Activated naive CD4-positive, alpha-beta T cell treated with anti-CD3 and anti-CD28 coated beads for 36 hours (primary cell): ENCODE measurements at regions not wholly inside any gene's neighbourhood (a gene's known extent, or its start where the extent isn't known, plus 50 kb on each side); places are given as distances from the start of the nearest gene placed in this dataset.

Source experiments
- CTCF ChIA-PET: fragments of 350-600 bp; sonication (Branson Sonifier 250); formaldehyde crosslinking; loops from one replicate; lab custom pipeline; 2021; ENCODE audit warnings: antibody characterized with exemption; lab: Charles Lee
- DNase-seq: peaks from one replicate; pipeline ENCODE4 v3.0.0-alpha.2; 2020
- H3K27ac Mint-ChIP-seq: one replicate; pipeline ENCODE4 v1.8.0; 2021; ENCODE audit warnings: mild to moderate bottlenecking, mixed read lengths
- H3K27me3 Mint-ChIP-seq: one replicate; pipeline ENCODE4 v1.8.0; 2021; ENCODE audit warnings: low read depth, mixed read lengths
- H3K36me3 Mint-ChIP-seq: one replicate; pipeline ENCODE4 v1.8.0; 2021; ENCODE audit warnings: low read depth, mixed read lengths
- H3K4me1 Mint-ChIP-seq: one replicate; pipeline ENCODE4 v1.8.0; 2021; ENCODE audit warnings: low read depth, mixed read lengths
- H3K4me3 Mint-ChIP-seq: one replicate; pipeline ENCODE4 v1.8.0; 2021; ENCODE audit warnings: mild to moderate bottlenecking, moderate library complexity, mixed read lengths
- H3K9me3 Mint-ChIP-seq: one replicate; pipeline ENCODE4 v1.8.0; 2021; ENCODE audit warnings: mixed read lengths
- intact Hi-C: fragments of 100-400 bp; cut with micrococcal nuclease; formaldehyde crosslinking; loops from one replicate; pipeline ENCODE4 v1.15.1; 2023

GRCh38 chr2:136411946-136412345 is 294.0 kb upstream of the CXCR4 start:
- H3K27me3 Mint-ChIP-seq, result peaks cover 10% of the 10 kb centered on the region
- H3K4me1 Mint-ChIP-seq, result no peaks in the 10 kb centered on the region
- no peak overlapping the region for H3K27ac Mint-ChIP-seq
- no peaks in the 10 kb centered on the region for H3K36me3 Mint-ChIP-seq
- intact Hi-C loops, result no loop called here
- no peaks in the 10 kb centered on the region for H3K9me3 Mint-ChIP-seq
- no peak for DNase-seq
- H3K4me3 Mint-ChIP-seq, result no peak overlapping the region
- CTCF ChIA-PET, result no interaction called here

GRCh38 chr2:136410673-136411072 is 292.7 kb upstream of the CXCR4 start:
- no peak overlapping the region for H3K27ac Mint-ChIP-seq
- CTCF ChIA-PET, result interaction anchor here (0.9 to 1.0 kb wide), 2 partner anchors 12 to 497 kb away, joined by 3 to 4 read pairs; no protein-coding TSS in a partner anchor
- H3K4me3 Mint-ChIP-seq, result no peak overlapping the region
- intact Hi-C loops, result no loop called here
- no peaks in the 10 kb centered on the region for H3K4me1 Mint-ChIP-seq
- H3K9me3 Mint-ChIP-seq, result no peaks in the 10 kb centered on the region
- no peaks in the 10 kb centered on the region for H3K36me3 Mint-ChIP-seq
- peaks cover 10% of the 10 kb centered on the region for H3K27me3 Mint-ChIP-seq
- DNase-seq, result no peak

GRCh38 chr2:136408795-136409194 is 290.8 kb upstream of the CXCR4 start:
- DNase-seq, result no peak
- CTCF ChIA-PET, result no interaction called here
- H3K4me3 Mint-ChIP-seq, result no peak overlapping the region
- peaks cover 13% of the 10 kb centered on the region for H3K27me3 Mint-ChIP-seq
- intact Hi-C loops, result no loop called here
- no peaks in the 10 kb centered on the region for H3K36me3 Mint-ChIP-seq
- H3K4me1 Mint-ChIP-seq, result no peaks in the 10 kb centered on the region
- no peaks in the 10 kb centered on the region for H3K9me3 Mint-ChIP-seq
- no peak overlapping the region for H3K27ac Mint-ChIP-seq

- H3K27me3 Mint-ChIP-seq, result peaks cover 13% of the 10 kb centered on the region
- CTCF ChIA-PET, result no interaction called here
- no peak for DNase-seq
- no peaks in the 10 kb centered on the region for H3K9me3 Mint-ChIP-seq
- H3K27ac Mint-ChIP-seq, result no peak overlapping the region
- H3K4me3 Mint-ChIP-seq, result no peak overlapping the region
- no peaks in the 10 kb centered on the region for H3K36me3 Mint-ChIP-seq
- intact Hi-C loops, result no loop called here
- H3K4me1 Mint-ChIP-seq, result no peaks in the 10 kb centered on the region
Measured at GRCh38 chr2:136407952-136408318, 290.0 kb upstream of the CXCR4 start.

- CTCF ChIA-PET, result interaction anchor here (1.2 to 1.4 kb wide), 2 partner anchors 16 to 23 kb away, joined by 3 to 4 read pairs; no protein-coding TSS in a partner anchor
- H3K36me3 Mint-ChIP-seq, result no peaks in the 10 kb centered on the region
Measured at GRCh38 chr2:136407117-136407951, 289.4 kb upstream of the CXCR4 start.

GRCh38 chr2:136404925-136405324 is 287.0 kb upstream of the CXCR4 start:
- Mint-ChIP-seq H3K4me1 (no peaks in the 10 kb centered on the region), H3K27ac (no peak overlapping the region), H3K4me3 (no peak overlapping the region), H3K9me3 (no peaks in the 10 kb centered on the region), H3K36me3 (no peaks in the 10 kb centered on the region), H3K27me3 (peaks cover 13% of the 10 kb centered on the region)
- intact Hi-C loops, result no loop called here
- CTCF ChIA-PET, result interaction anchor here (0.6 to 1.0 kb wide), 2 partner anchors 20 to 1279 kb away, joined by 3 read pairs; no protein-coding TSS in a partner anchor
- no peak for DNase-seq

More at GRCh38 chr2:136407117-136407951, 289.4 kb upstream of the CXCR4 start:
- Mint-ChIP-seq H3K27ac (no peak overlapping the region), H3K27me3 (peaks cover 13% of the 10 kb centered on the region), H3K4me3 (no peak overlapping the region), H3K4me1 (no peaks in the 10 kb centered on the region), H3K9me3 (no peaks in the 10 kb centered on the region)
- no peak for DNase-seq
- intact Hi-C loops, result no loop called here

GRCh38 chr2:136404176-136404575 is 286.2 kb upstream of the CXCR4 start:
- no peak for DNase-seq
- Mint-ChIP-seq H3K36me3 (no peaks in the 10 kb centered on the region), H3K4me1 (no peaks in the 10 kb centered on the region), H3K4me3 (no peak overlapping the region), H3K27me3 (peaks cover 13% of the 10 kb centered on the region), H3K27ac (no peak overlapping the region), H3K9me3 (no peaks in the 10 kb centered on the region)
- CTCF ChIA-PET, result interaction anchor here (1.0 to 1.1 kb wide), 2 partner anchors 19 kb away, joined by 3 read pairs; no protein-coding TSS in a partner anchor
- intact Hi-C loops, result no loop called here

- H3K4me1 Mint-ChIP-seq, result no peaks in the 10 kb centered on the region
- CTCF ChIA-PET, result interaction anchor here (1.2 to 1.5 kb wide), 2 partner anchors 12 to 22 kb away, joined by 3 to 4 read pairs; no protein-coding TSS in a partner anchor
Measured at GRCh38 chr2:136402281-136402680, 284.3 kb upstream of the CXCR4 start.

GRCh38 chr2:136399667-136400289 is 281.8 kb upstream of the CXCR4 start:
- H3K4me3 Mint-ChIP-seq, result no peak overlapping the region
- H3K27me3 Mint-ChIP-seq, result peaks cover 5% of the 10 kb centered on the region
- DNase-seq, result no peak
- H3K27ac Mint-ChIP-seq, result no peak overlapping the region
- no peaks in the 10 kb centered on the region for H3K36me3 Mint-ChIP-seq
- CTCF ChIA-PET, result no interaction called here
- H3K9me3 Mint-ChIP-seq, result no peaks in the 10 kb centered on the region
- intact Hi-C loops, result no loop called here
- H3K4me1 Mint-ChIP-seq, result peaks cover 12% of the 10 kb centered on the region

More at GRCh38 chr2:136402281-136402680, 284.3 kb upstream of the CXCR4 start:
- Mint-ChIP-seq H3K27me3 (peaks cover 5% of the 10 kb centered on the region), H3K36me3 (no peaks in the 10 kb centered on the region), H3K9me3 (no peaks in the 10 kb centered on the region), H3K4me3 (no peak overlapping the region), H3K27ac (no peak overlapping the region)
- DNase-seq, result no peak
- intact Hi-C loops, result no loop called here

- no peak for DNase-seq
- H3K27me3 Mint-ChIP-seq, result no peaks in the 10 kb centered on the region
- no peak overlapping the region for H3K4me3 Mint-ChIP-seq
- H3K9me3 Mint-ChIP-seq, result no peaks in the 10 kb centered on the region
- CTCF ChIA-PET, result interaction anchor here (2.6 to 3.4 kb wide), 2 partner anchors 11 to 15 kb away, joined by 7 to 11 read pairs; no protein-coding TSS in a partner anchor
- no peak overlapping the region for H3K27ac Mint-ChIP-seq
- peaks cover 31% of the 10 kb centered on the region for H3K4me1 Mint-ChIP-seq
- no peaks in the 10 kb centered on the region for H3K36me3 Mint-ChIP-seq
- intact Hi-C loops, result no loop called here
Measured at GRCh38 chr2:136395582-136395981, 277.6 kb upstream of the CXCR4 start.

GRCh38 chr2:136394136-136395060 is 276.4 kb upstream of the CXCR4 start:
- Mint-ChIP-seq H3K36me3 (no peaks in the 10 kb centered on the region), H3K4me1 (peaks cover 35% of the 10 kb centered on the region), H3K27me3 (no peaks in the 10 kb centered on the region), H3K9me3 (no peaks in the 10 kb centered on the region), H3K27ac (peak overlapping the region; percentile 57), H3K4me3 (no peak overlapping the region)
- intact Hi-C loops, result no loop called here
- no peak for DNase-seq
- CTCF ChIA-PET, result interaction anchor here (0.6 to 3.4 kb wide), 3 partner anchors 10 to 57 kb away, joined by 3 to 11 read pairs (median 7); no protein-coding TSS in a partner anchor

GRCh38 chr2:136393514-136393913 is 275.6 kb upstream of the CXCR4 start:
- no peaks in the 10 kb centered on the region for H3K9me3 Mint-ChIP-seq

More at GRCh38 chr2:136393514-136393913, 275.6 kb upstream of the CXCR4 start:
- Mint-ChIP-seq H3K36me3 (no peaks in the 10 kb centered on the region), H3K4me3 (no peak overlapping the region), H3K27ac (no peak overlapping the region), H3K27me3 (no peaks in the 10 kb centered on the region), H3K4me1 (peaks cover 35% of the 10 kb centered on the region)
- intact Hi-C loops, result no loop called here
- DNase-seq, result no peak
- CTCF ChIA-PET, result interaction anchor here (2.6 kb wide), 1 partner anchor 13 kb away, joined by 7 read pairs; no protein-coding TSS in a partner anchor
